HCT116 (cell line): ENCODE measurements at regions not wholly inside any gene's neighbourhood (a gene's known extent, or its start where the extent isn't known, plus 50 kb on each side); places are given as distances from the start of the nearest gene placed in this dataset.

Source experiments
- ATAC-seq: fragments of 200-7000 bp; cut with Tn5 transposase; 2 replicates; pipeline ENCODE4 v1.9.1; 2020; ENCODE audit warnings: mild to moderate bottlenecking, moderate library complexity
- BruUV-seq: library from RNA; stranded (reverse); fragments of 400-500 nt; replicated peaks from 2 replicates; lab custom pipeline; 2021; lab: Mats Ljungman, UMichigan
- CTCF ChIA-PET: fragments of 300-600 bp; sonication (Branson Sonifier 250); formaldehyde crosslinking; loops from one replicate; lab custom pipeline; 2021; ENCODE audit warnings: antibody characterized with exemption; lab: Charles Lee
- POLR2A ChIA-PET: fragments of 300-600, 350-600 bp; sonication (Branson Sonifier 250); formaldehyde crosslinking; loops from one replicate; lab custom pipeline; 2021; ENCODE audit warnings: antibody characterized with exemption; lab: Charles Lee
- RAD21 ChIA-PET, 2 experiments: fragments of 300-600 bp; sonication (Branson Sonifier 250); formaldehyde crosslinking; loops; one replicate each; lab custom pipeline; 2023; ENCODE audit warnings: low total read pairs in 2 of 2; ENCODE audit not compliant: uncharacterized antibody in 2 of 2, unreplicated experiment in 2 of 2, low non-redundant PET in 1 of 2; lab: Charles Lee
- DNase-seq: peaks from one replicate; pipeline ENCODE4 v3.0.0-alpha.2; 2010; ENCODE audit warnings: low read depth, low spot score
- H2AFZ ChIP-seq: fragments of 200-600 bp; shearing (Covaris generic), sonication (generic); 2 replicates; pipeline ENCODE4 v1.6.1; 2017; ENCODE audit warnings: low read depth, mixed run types, mixed read lengths, antibody characterized with exemption, low read length; ENCODE audit not compliant: poor library complexity, severe bottlenecking
- H3K27ac ChIP-seq: 2 replicates; pipeline ENCODE4 v1.5.1; 2012; ENCODE audit warnings: low read depth, low read length
- H3K27me3 ChIP-seq: fragments of 200-600 bp; sonication (generic); 2 replicates; pipeline ENCODE4 v1.6.1; 2016; ENCODE audit warnings: mixed run types, low read length, mixed read lengths; ENCODE audit not compliant: insufficient read depth
- H3K36me3 ChIP-seq, 2 experiments: fragments of 200-500 bp in 1 of 2; fragments of 200-600 bp in 1 of 2; sonication (Bioruptor generic) in 1 of 2; sonication (generic) in 1 of 2; 2 replicates each; pipeline versions ENCODE4 v1.5.1 to v1.6.1; 2014 to 2016; ENCODE audit warnings: low read length in 2 of 2, inconsistent platforms in 1 of 2, mixed read lengths in 1 of 2, mixed run types in 1 of 2; ENCODE audit not compliant: insufficient read depth in 2 of 2, control insufficient read depth in 1 of 2
- H3K4me1 ChIP-seq, 2 experiments: fragments of 200-600 bp in 1 of 2; sonication (generic) in 1 of 2; 2 replicates each; pipeline versions ENCODE4 v1.5.1 to v1.6.1; 2012 to 2017; ENCODE audit warnings: low read length in 2 of 2, inconsistent platforms in 1 of 2, mild to moderate bottlenecking in 1 of 2, mixed read lengths in 1 of 2, mixed run types in 1 of 2, moderate library complexity in 1 of 2; ENCODE audit not compliant: insufficient read depth in 2 of 2, control insufficient read depth in 1 of 2
- H3K4me2 ChIP-seq: fragments of 200-600 bp; sonication (generic); 2 replicates; pipeline ENCODE4 v1.6.1; 2017; ENCODE audit warnings: mixed run types, low read length, mixed read lengths
- H3K4me3 ChIP-seq, 2 experiments: fragments of 200-600 bp in 1 of 2; sonication (generic) in 1 of 2; replicated peaks in 1 of 2; 2 replicates each; pipeline ENCODE4 v1.5.1; 2011 to 2016; ENCODE audit warnings: low read length in 2 of 2, control low read depth in 1 of 2, low read depth in 1 of 2, mild to moderate bottlenecking in 1 of 2, mixed read lengths in 1 of 2, mixed run types in 1 of 2
- H3K79me2 ChIP-seq: fragments of 200-600 bp; sonication (generic); 2 replicates; pipeline ENCODE4 v1.6.1; 2017; ENCODE audit warnings: mild to moderate bottlenecking, mixed run types, low read length, moderate library complexity, mixed read lengths; ENCODE audit not compliant: insufficient read depth
- H3K9ac ChIP-seq: fragments of 200-600 bp; sonication (generic); 2 replicates; pipeline ENCODE4 v1.6.1; 2016; ENCODE audit warnings: low read length, mixed read lengths
- H3K9me2 ChIP-seq: fragments of 200-600 bp; sonication (generic), shearing (Covaris generic); 2 replicates; pipeline ENCODE4 v1.6.1; 2017; ENCODE audit warnings: mixed run types, mild to moderate bottlenecking, moderate library complexity; ENCODE audit not compliant: insufficient read depth
- H3K9me3 ChIP-seq, 2 experiments: fragments of 200-500 bp in 1 of 2; fragments of 200-600 bp in 1 of 2; sonication (Bioruptor generic) in 1 of 2; sonication (generic) in 1 of 2; 2 replicates each; pipeline ENCODE4 v1.6.1; 2014 to 2017; ENCODE audit warnings: low read length in 2 of 2, mixed read lengths in 2 of 2, inconsistent platforms in 1 of 2, low read depth in 1 of 2, mild to moderate bottlenecking in 1 of 2, mixed run types in 1 of 2, moderate library complexity in 1 of 2; ENCODE audit not compliant: control insufficient read depth in 1 of 2, insufficient read depth in 1 of 2
- H4K20me1 ChIP-seq: fragments of 200-600 bp; sonication (generic), shearing (Covaris generic); 2 replicates; pipeline ENCODE4 v1.6.1; 2017; ENCODE audit warnings: mixed run types, mild to moderate bottlenecking, moderate library complexity; ENCODE audit not compliant: insufficient read depth
- ATF3 ChIP-seq: IDR thresholded peaks from 2 replicates; pipeline ENCODE4 v1.6.1; 2012
- CTCF ChIP-seq, 3 experiments: fragments of 200-600 bp in 1 of 3; sonication (generic) in 1 of 3; IDR thresholded peaks in 2 of 3; conservative IDR thresholded peaks in 1 of 3; 2 replicates each; pipeline ENCODE4 v1.5.1; 2012 to 2017; ENCODE audit warnings: low read depth in 2 of 3, low read length in 2 of 3, antibody characterized with exemption in 1 of 3, borderline replicate concordance in 1 of 3, control low read depth in 1 of 3, mild to moderate bottlenecking in 1 of 3, mixed read lengths in 1 of 3, mixed run types in 1 of 3, moderate library complexity in 1 of 3; ENCODE audit not compliant: insufficient read depth in 1 of 3
- EGR1 ChIP-seq: IDR thresholded peaks from 2 replicates; pipeline ENCODE4 v1.6.1; 2012; ENCODE audit warnings: low read depth
- EZH2 ChIP-seq: fragments of 200-600 bp; sonication (generic); IDR thresholded peaks from 2 replicates; pipeline ENCODE4 v1.6.1; 2017; ENCODE audit warnings: antibody characterized with exemption, mixed run types
- EZH2phosphoT487 ChIP-seq: fragments of 200-600 bp; IDR thresholded peaks from 2 replicates; pipeline ENCODE4 v1.6.1; 2018; ENCODE audit warnings: antibody characterized with exemption, borderline replicate concordance
- JUND ChIP-seq: IDR thresholded peaks from 2 replicates; pipeline ENCODE4 v1.6.1; 2012
- RAD21 ChIP-seq: IDR thresholded peaks from 2 replicates; pipeline ENCODE4 v1.6.1; 2012; ENCODE audit warnings: low read depth, mild to moderate bottlenecking
- REST ChIP-seq: IDR thresholded peaks from 2 replicates; pipeline ENCODE4 v1.6.1; 2012; ENCODE audit warnings: low read depth
- SIN3A ChIP-seq: IDR thresholded peaks from 2 replicates; pipeline ENCODE4 v1.6.1; 2012; ENCODE audit warnings: low read depth
- YY1 ChIP-seq: IDR thresholded peaks from 2 replicates; pipeline ENCODE4 v1.6.1; 2011; ENCODE audit warnings: low read length, low read depth, moderate library complexity, mild to moderate bottlenecking; ENCODE audit not compliant: insufficient replicate concordance; ENCODE audit errors: extremely low read depth
- ZBTB33 ChIP-seq: IDR thresholded peaks from 2 replicates; pipeline ENCODE4 v1.6.1; 2011; ENCODE audit warnings: mild to moderate bottlenecking, low read length, moderate library complexity; ENCODE audit not compliant: insufficient replicate concordance; ENCODE audit errors: extremely low read depth
- ZFX ChIP-seq: fragments of 450-650 bp; IDR thresholded peaks from 2 replicates; pipeline ENCODE4 v1.6.1; 2017
- ZNF274 ChIP-seq: fragments of 200-500 bp; sonication (Bioruptor generic); IDR thresholded peaks from 2 replicates; pipeline ENCODE4 v1.6.1; 2014; ENCODE audit warnings: mild to moderate bottlenecking, low read depth, low read length, inconsistent platforms
- intact Hi-C: fragments of 100-400 bp; cut with micrococcal nuclease; formaldehyde crosslinking; loops from 2 replicates; pipeline ENCODE4 v1.10.0; 2022

- H3K4me1 ChIP-seq = no peaks in the 10 kb centered on the region
- CTCF ChIA-PET = no interaction called here
- no peak for TF ChIP-seq CTCF (IDR thresholded peaks at IDR 0.05 in 2 of 3, conservative IDR thresholded peaks at IDR 0.05 in 1 of 3; ENCODE audit: borderline replicate concordance in 1 of 3, insufficient read depth in 1 of 3, low read depth in 2 of 3, low read length in 2 of 3)
- TF ChIP-seq, all 23 proteins: peak for 0
- H3K9ac ChIP-seq = no peak overlapping the region
- H3K36me3 ChIP-seq = no peaks in the 10 kb centered on the region
- ChIA-PET POLR2A (no interaction called here), RAD21 (no interaction called here)
- H3K9me3 ChIP-seq = peaks cover 0 to 9% of the 10 kb centered on the region in 2 experiments; a peak in 2 of 4 replicates
- no peaks in the 10 kb centered on the region for H4K20me1 ChIP-seq
- BruUV-seq = no TSS peak
- H2AFZ ChIP-seq = no peak overlapping the region
- intact Hi-C loops = no loop called here
- no peak overlapping the region for H3K27ac ChIP-seq
- ATAC-seq (no peak), DNase-seq (no peak)
- H3K4me2 ChIP-seq = no peak overlapping the region
- H3K79me2 ChIP-seq = no peaks in the 10 kb centered on the region
- no peaks in the 10 kb centered on the region for H3K9me2 ChIP-seq
- H3K27me3 ChIP-seq = no peaks in the 10 kb centered on the region
- no peak overlapping the region for H3K4me3 ChIP-seq
Observed at GRCh38 chr5:167307042-167307441, 984.4 kb upstream of the WWC1 start.

- Histone ChIP-seq H2AFZ (no peak overlapping the region), H3K4me3 (no peak overlapping the region), H3K79me2 (no peaks in the 10 kb centered on the region), H3K4me1 (no peaks in the 10 kb centered on the region), H3K4me2 (no peak overlapping the region), H3K36me3 (no peaks in the 10 kb centered on the region), H3K27ac (no peak overlapping the region), H4K20me1 (no peaks in the 10 kb centered on the region), H3K9me3 (peaks cover 0 to 9% of the 10 kb centered on the region in 2 experiments; a peak in 2 of 4 replicates), H3K9me2 (no peaks in the 10 kb centered on the region), H3K9ac (no peak overlapping the region), H3K27me3 (no peaks in the 10 kb centered on the region)
- ATAC-seq (no peak), DNase-seq (no peak)
- RAD21 ChIA-PET = no interaction called here
- TF ChIP-seq ATF3 (no peak), REST (no peak), YY1 (no peak), EGR1 (no peak), RAD21 (no peak), ZNF274 (no peak), EZH2 (no peak), SIN3A (no peak), JUND (no peak), EZH2phosphoT487 (no peak), ZBTB33 (no peak), ZFX (no peak)
- intact Hi-C loops = no loop called here
- POLR2A ChIA-PET = no interaction called here
- BruUV-seq = no TSS peak
- CTCF ChIA-PET = no interaction called here
Observed at GRCh38 chr5:167308466-167308865, 983.0 kb upstream of the WWC1 start.
